OCI-LY7 (cell line): ENCODE measurements at regions not wholly inside any gene's neighbourhood (a gene's known extent, or its start where the extent isn't known, plus 50 kb on each side); places are given as distances from the start of the nearest gene placed in this dataset.

Experiments used
- BruUV-seq: library from RNA; stranded (reverse); fragments of 400-500 nt; replicated peaks from 2 replicates; lab custom pipeline; 2021; lab: Mats Ljungman, UMichigan
- CTCF ChIA-PET: fragments of 300-600 bp; sonication (Branson Sonifier 250); formaldehyde crosslinking; loops from one replicate; lab custom pipeline; 2022; ENCODE audit warnings: antibody characterized with exemption; ENCODE audit not compliant: unreplicated experiment; lab: Charles Lee
- POLR2A ChIA-PET: fragments of 300-600 bp; sonication (Branson Sonifier 250); formaldehyde crosslinking; loops from one replicate; lab custom pipeline; 2022; ENCODE audit warnings: antibody characterized with exemption; lab: Charles Lee
- DNase-seq: peaks from one replicate; pipeline ENCODE4 v3.0.0-alpha.2; 2015; ENCODE audit warnings: low spot score
- H2AFZ ChIP-seq: fragments of 200-600 bp; sonication (generic), shearing (Covaris generic); 2 replicates; pipeline ENCODE4 v1.6.1; 2014; ENCODE audit warnings: mild to moderate bottlenecking, antibody characterized with exemption, low read length, moderate library complexity
- H3K27ac ChIP-seq: fragments of 200-600 bp; sonication (generic); 2 replicates; pipeline ENCODE4 v1.5.1; 2014; ENCODE audit warnings: mixed run types, low read depth, mild to moderate bottlenecking, moderate library complexity, low read length, inconsistent platforms; ENCODE audit not compliant: poor library complexity, severe bottlenecking
- H3K36me3 ChIP-seq: fragments of 200-600 bp; sonication (generic); 2 replicates; pipeline ENCODE4 v1.6.1; 2014; ENCODE audit warnings: mild to moderate bottlenecking, antibody characterized with exemption, low read length, moderate library complexity, mixed read lengths; ENCODE audit not compliant: insufficient read depth
- H3K4me1 ChIP-seq: fragments of 200-600 bp; sonication (generic); 2 replicates; pipeline ENCODE4 v1.5.1; 2014; ENCODE audit warnings: mild to moderate bottlenecking, low read length; ENCODE audit not compliant: insufficient read depth, poor library complexity, severe bottlenecking
- H3K4me2 ChIP-seq: fragments of 200-600 bp; sonication (generic); 2 replicates; pipeline ENCODE4 v1.6.1; 2014; ENCODE audit warnings: mild to moderate bottlenecking, low read length
- H3K4me3 ChIP-seq: fragments of 200-600 bp; sonication (generic); 2 replicates; pipeline ENCODE4 v1.5.1; 2014; ENCODE audit warnings: mild to moderate bottlenecking, low read depth, low read length; ENCODE audit not compliant: poor library complexity, severe bottlenecking
- H3K79me2 ChIP-seq: fragments of 200-600 bp; sonication (generic); 2 replicates; pipeline ENCODE4 v1.6.1; 2016; ENCODE audit warnings: low read depth, mild to moderate bottlenecking, low read length, moderate library complexity, mixed read lengths; ENCODE audit not compliant: insufficient read depth
- H3K9me2 ChIP-seq: fragments of 200-600 bp; sonication (generic); 2 replicates; pipeline ENCODE4 v1.6.1; 2016; ENCODE audit warnings: mild to moderate bottlenecking, low read length, mixed read lengths; ENCODE audit not compliant: insufficient read depth
- H3K9me3 ChIP-seq: fragments of 200-600 bp; sonication (generic); 2 replicates; pipeline ENCODE4 v1.6.1; 2014; ENCODE audit warnings: mild to moderate bottlenecking, mixed run types, low read length, mixed read lengths
- H4K20me1 ChIP-seq: fragments of 200-600 bp; sonication (generic); 2 replicates; pipeline ENCODE4 v1.6.1; 2014; ENCODE audit warnings: mild to moderate bottlenecking, antibody characterized with exemption, low read length, moderate library complexity, mixed read lengths; ENCODE audit not compliant: insufficient read depth
- EZH2phosphoT487 ChIP-seq: fragments of 200-600 bp; sonication (generic); IDR thresholded peaks from 2 replicates; pipeline ENCODE4 v1.6.1; 2018; ENCODE audit warnings: low read depth, borderline replicate concordance, mild to moderate bottlenecking, mixed run types, antibody characterized with exemption, low read length, moderate library complexity, mixed read lengths
- intact Hi-C: fragments of 100-400 bp; cut with micrococcal nuclease; formaldehyde crosslinking; loops from one replicate; pipeline ENCODE4 v1.10.0; 2022; ENCODE audit not compliant: unreplicated experiment
- TF ChIP-seq, protein P1 (sequence below): fragments of 200-600 bp; sonication (generic); conservative IDR thresholded peaks from 2 replicates; pipeline ENCODE4 v1.5.1; 2014; ENCODE audit warnings: mild to moderate bottlenecking, antibody characterized with exemption, low read length, moderate library complexity, mixed read lengths

DNA sequence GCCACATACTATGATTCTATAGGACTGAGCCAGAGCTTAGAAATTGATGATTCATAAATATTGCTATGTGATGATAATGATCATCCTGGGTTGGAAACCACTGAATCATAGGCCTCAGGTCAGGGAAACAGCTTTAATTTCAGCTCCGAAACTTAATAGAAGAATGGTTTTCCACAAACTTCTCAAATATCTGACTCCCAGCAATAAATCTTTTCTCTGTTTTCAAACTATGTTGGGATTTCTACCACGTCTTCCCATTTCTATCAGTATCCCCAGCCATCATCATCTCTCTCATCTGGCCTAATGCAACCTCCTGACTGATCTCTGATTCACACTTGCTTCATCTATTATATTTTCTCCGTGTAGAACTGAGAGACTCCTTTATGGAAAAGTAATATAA is 521.8 kb upstream of the AGA start:
- Histone ChIP-seq H3K79me2 (no peaks in the 10 kb centered on the region), H3K9me2 (no peaks in the 10 kb centered on the region), H4K20me1 (no peaks in the 10 kb centered on the region), H3K9me3 (no peaks in the 10 kb centered on the region), H3K4me3 (no peak overlapping the region), H3K4me1 (no peaks in the 10 kb centered on the region), H3K27ac (no peak overlapping the region), H2AFZ (no peak overlapping the region), H3K36me3 (no peaks in the 10 kb centered on the region), H3K4me2 (no peak overlapping the region)
- BruUV-seq = no TSS peak
- TF ChIP-seq, protein P1, sequence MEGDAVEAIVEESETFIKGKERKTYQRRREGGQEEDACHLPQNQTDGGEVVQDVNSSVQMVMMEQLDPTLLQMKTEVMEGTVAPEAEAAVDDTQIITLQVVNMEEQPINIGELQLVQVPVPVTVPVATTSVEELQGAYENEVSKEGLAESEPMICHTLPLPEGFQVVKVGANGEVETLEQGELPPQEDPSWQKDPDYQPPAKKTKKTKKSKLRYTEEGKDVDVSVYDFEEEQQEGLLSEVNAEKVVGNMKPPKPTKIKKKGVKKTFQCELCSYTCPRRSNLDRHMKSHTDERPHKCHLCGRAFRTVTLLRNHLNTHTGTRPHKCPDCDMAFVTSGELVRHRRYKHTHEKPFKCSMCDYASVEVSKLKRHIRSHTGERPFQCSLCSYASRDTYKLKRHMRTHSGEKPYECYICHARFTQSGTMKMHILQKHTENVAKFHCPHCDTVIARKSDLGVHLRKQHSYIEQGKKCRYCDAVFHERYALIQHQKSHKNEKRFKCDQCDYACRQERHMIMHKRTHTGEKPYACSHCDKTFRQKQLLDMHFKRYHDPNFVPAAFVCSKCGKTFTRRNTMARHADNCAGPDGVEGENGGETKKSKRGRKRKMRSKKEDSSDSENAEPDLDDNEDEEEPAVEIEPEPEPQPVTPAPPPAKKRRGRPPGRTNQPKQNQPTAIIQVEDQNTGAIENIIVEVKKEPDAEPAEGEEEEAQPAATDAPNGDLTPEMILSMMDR = no peak
- TF ChIP-seq EZH2phosphoT487 = no peak
- intact Hi-C loops = no loop called here
- ChIA-PET POLR2A (no interaction called here), CTCF (no interaction called here)
- DNase-seq = no peak

DNA sequence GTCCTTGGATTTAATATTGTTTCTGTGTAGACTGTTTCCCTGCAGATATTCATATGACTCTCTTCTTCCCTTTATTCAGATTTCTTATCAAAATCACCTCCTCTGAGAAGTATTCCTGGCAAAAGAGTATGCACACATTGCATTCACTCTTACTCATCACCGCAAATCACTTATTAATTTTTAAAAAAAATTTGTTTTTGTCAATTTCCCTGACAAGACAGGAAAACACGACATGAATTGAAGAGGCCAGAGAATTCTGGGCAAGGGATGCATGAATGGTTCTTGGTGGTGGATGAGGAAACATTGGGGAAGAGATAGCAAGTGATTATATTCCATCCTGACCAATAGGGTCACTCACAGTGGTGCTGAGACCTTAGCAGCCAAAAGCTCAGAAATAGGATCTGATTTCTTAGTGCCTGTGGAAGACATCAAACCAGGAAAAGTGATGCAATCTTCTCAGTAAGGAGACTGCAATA is 522.5 kb upstream of the AGA start:
- TF ChIP-seq, protein P1 = no peak
- no peak for TF ChIP-seq EZH2phosphoT487
- ChIA-PET POLR2A (no interaction called here), CTCF (no interaction called here)
- H3K27ac ChIP-seq = no peak overlapping the region
- H3K79me2 ChIP-seq = no peaks in the 10 kb centered on the region
- no peaks in the 10 kb centered on the region for H4K20me1 ChIP-seq
- no peak overlapping the region for H3K4me3 ChIP-seq
- H3K36me3 ChIP-seq = no peaks in the 10 kb centered on the region
- H3K4me1 ChIP-seq = no peaks in the 10 kb centered on the region
- no peak overlapping the region for H2AFZ ChIP-seq
- no peaks in the 10 kb centered on the region for H3K9me3 ChIP-seq
- no TSS peak for BruUV-seq
- H3K9me2 ChIP-seq = no peaks in the 10 kb centered on the region
- DNase-seq = no peak
- intact Hi-C loops = no loop called here
- no peak overlapping the region for H3K4me2 ChIP-seq

- no peak overlapping the region for H3K4me3 ChIP-seq
- BruUV-seq = no TSS peak
- no peaks in the 10 kb centered on the region for H3K9me3 ChIP-seq
- H3K27ac ChIP-seq = no peak overlapping the region
- H3K79me2 ChIP-seq = no peaks in the 10 kb centered on the region
- CTCF ChIA-PET = no interaction called here
- intact Hi-C loops = no loop called here
- no peak overlapping the region for H2AFZ ChIP-seq
- no peaks in the 10 kb centered on the region for H3K9me2 ChIP-seq
- H3K4me1 ChIP-seq = no peaks in the 10 kb centered on the region
- TF ChIP-seq, protein P1 = no peak
- TF ChIP-seq EZH2phosphoT487 = no peak
- no peaks in the 10 kb centered on the region; the same call in 1 of the 2 replicates for H4K20me1 ChIP-seq
- no peak for DNase-seq
- POLR2A ChIA-PET = no interaction called here
- H3K36me3 ChIP-seq = no peaks in the 10 kb centered on the region
- H3K4me2 ChIP-seq = no peak overlapping the region
Measured at GRCh38 chr4:177967328-177967727, 525.1 kb upstream of the AGA start.
